Activated CD4-positive, alpha-beta T cell treated with anti-CD3 and anti-CD28 coated beads for 36 hours (primary cell): ENCODE measurements at regions not wholly inside any gene's neighbourhood (a gene's known extent, or its start where the extent isn't known, plus 50 kb on each side); places are given as distances from the start of the nearest gene placed in this dataset.

Experiments
- ATAC-seq: fragments of 200-7000 bp; cut with Tn5 transposase; one replicate; pipeline ENCODE4 v1.10.0; 2021; ENCODE audit warnings: mild to moderate bottlenecking, moderate library complexity
- CTCF ChIA-PET: fragments of 350-600 bp; sonication (Branson Sonifier 250); formaldehyde crosslinking; loops from one replicate; lab custom pipeline; 2021; ENCODE audit warnings: antibody characterized with exemption; lab: Charles Lee
- POLR2A ChIA-PET: fragments of 350-600 bp; sonication (Branson Sonifier 250); formaldehyde crosslinking; loops from one replicate; lab custom pipeline; 2021; ENCODE audit warnings: antibody characterized with exemption, inconsistent platforms; lab: Charles Lee
- DNase-seq: peaks from one replicate; pipeline ENCODE4 v3.0.0-alpha.2; 2020
- H3K27ac Mint-ChIP-seq: one replicate; pipeline ENCODE4 v1.8.0; 2021; ENCODE audit warnings: mixed read lengths
- H3K27me3 Mint-ChIP-seq: one replicate; pipeline ENCODE4 v1.8.0; 2021; ENCODE audit warnings: mixed read lengths
- H3K36me3 Mint-ChIP-seq: one replicate; pipeline ENCODE4 v1.8.0; 2021; ENCODE audit warnings: low read depth, mixed read lengths
- H3K4me1 Mint-ChIP-seq: one replicate; pipeline ENCODE4 v1.8.0; 2021; ENCODE audit warnings: mixed read lengths
- H3K4me3 Mint-ChIP-seq: one replicate; pipeline ENCODE4 v1.8.0; 2021; ENCODE audit warnings: mild to moderate bottlenecking, moderate library complexity, mixed read lengths
- H3K9me3 Mint-ChIP-seq: one replicate; pipeline ENCODE4 v1.8.0; 2021; ENCODE audit warnings: low read depth, mixed read lengths
- intact Hi-C, 2 experiments: fragments of 100-400 bp; cut with DNase I in 1 of 2; cut with micrococcal nuclease in 1 of 2; formaldehyde crosslinking; loops; one replicate each; pipeline versions ENCODE4 v1.14.2 to v1.15.1; 2022 to 2024; cut with DNase I, micrococcal nuclease

DNA sequence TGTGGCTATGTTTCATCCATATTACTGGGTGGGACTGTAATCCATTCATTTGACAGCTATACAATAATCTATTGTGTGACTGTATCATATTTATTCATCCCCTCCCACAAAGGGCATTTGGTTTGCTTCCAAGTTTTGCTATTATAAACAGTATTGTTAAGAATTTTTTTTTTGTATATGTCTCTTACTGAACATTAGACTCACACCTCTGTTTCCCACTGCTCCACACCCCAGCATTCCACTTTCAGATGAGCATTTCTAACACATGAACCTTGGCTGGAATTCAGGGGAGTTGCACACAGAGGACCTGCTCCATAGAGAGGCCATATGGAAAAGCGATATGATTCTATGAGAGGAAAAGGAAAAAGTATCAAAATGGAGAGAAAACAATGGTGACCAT is 81.6 kb upstream of the DKK2 start:
- intact Hi-C loops, result no loop called here
- DNase-seq (no peak), ATAC-seq (no peak)
- Mint-ChIP-seq H3K9me3 (no peaks in the 10 kb centered on the region), H3K27me3 (no peaks in the 10 kb centered on the region), H3K4me1 (no peaks in the 10 kb centered on the region), H3K27ac (no peak overlapping the region), H3K4me3 (no peak overlapping the region), H3K36me3 (no peaks in the 10 kb centered on the region)
- POLR2A ChIA-PET, result no interaction called here
- CTCF ChIA-PET, result no interaction called here

GRCh38 chr4:107115185-107115847 is 79.2 kb upstream of the DKK2 start:
- intact Hi-C loops, result no loop called here
- H3K4me1 Mint-ChIP-seq, result no peaks in the 10 kb centered on the region
- ChIA-PET POLR2A (no interaction called here), CTCF (no interaction called here)
- peaks cover 1% of the 10 kb centered on the region for H3K27me3 Mint-ChIP-seq
- H3K4me3 Mint-ChIP-seq, result no peak overlapping the region
- DNase-seq (no peak), ATAC-seq (no peak)
- no peak overlapping the region for H3K27ac Mint-ChIP-seq
- no peaks in the 10 kb centered on the region for H3K36me3 Mint-ChIP-seq
- peaks cover 1% of the 10 kb centered on the region for H3K9me3 Mint-ChIP-seq

DNA sequence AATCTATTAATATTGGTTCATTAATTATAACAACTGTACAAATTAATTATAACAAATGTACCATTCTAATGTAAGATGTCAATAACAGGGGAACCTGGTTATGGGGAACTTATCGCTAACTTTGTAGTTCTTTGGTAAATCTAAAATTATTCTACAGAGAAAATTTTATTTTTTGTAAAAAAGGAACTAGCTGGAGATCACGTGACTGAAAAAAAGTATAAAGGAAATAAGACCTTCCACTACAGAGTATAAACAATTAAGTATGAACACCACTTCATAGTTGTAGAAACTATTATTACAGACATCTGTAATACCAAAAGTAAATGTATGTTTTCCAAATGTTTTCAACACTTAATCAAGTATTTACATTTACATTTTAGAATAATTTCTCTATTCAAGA is 77.9 kb upstream of the DKK2 start:
- Mint-ChIP-seq H3K27me3 (peaks cover 1% of the 10 kb centered on the region), H3K27ac (no peak overlapping the region), H3K4me1 (no peaks in the 10 kb centered on the region), H3K36me3 (no peaks in the 10 kb centered on the region), H3K4me3 (no peak overlapping the region), H3K9me3 (peaks cover 3% of the 10 kb centered on the region)
- ATAC-seq (no peak), DNase-seq (no peak)
- intact Hi-C loops, result no loop called here
- ChIA-PET CTCF (no interaction called here), POLR2A (no interaction called here)

DNA sequence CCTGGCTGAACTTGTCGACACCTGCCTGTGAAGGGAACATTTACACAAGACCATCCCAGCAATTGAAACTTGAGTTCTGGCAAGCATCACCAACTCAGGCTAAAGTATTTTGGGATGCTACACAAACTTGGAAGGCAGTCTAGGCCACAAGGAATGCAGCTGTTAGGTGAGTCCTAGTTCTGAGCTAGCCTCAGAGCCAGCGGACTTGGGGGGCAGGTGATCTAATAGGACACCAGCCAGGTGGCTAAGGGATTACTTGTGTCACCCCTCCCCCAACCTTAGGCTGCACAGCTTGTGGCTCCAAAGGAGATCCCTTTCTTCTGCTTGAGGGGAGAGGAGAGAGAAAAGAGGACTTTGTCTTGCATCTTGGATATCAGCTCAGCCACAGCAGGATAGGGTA is 62.3 kb upstream of the DKK2 start:
- DNase-seq (no peak), ATAC-seq (no peak)
- CTCF ChIA-PET, result no interaction called here
- intact Hi-C loops, result no loop called here
- H3K4me1 Mint-ChIP-seq, result no peaks in the 10 kb centered on the region
- no peak overlapping the region for H3K4me3 Mint-ChIP-seq
- no peak overlapping the region for H3K27ac Mint-ChIP-seq
- H3K9me3 Mint-ChIP-seq, result no peaks in the 10 kb centered on the region
- H3K27me3 Mint-ChIP-seq, result peaks cover 2% of the 10 kb centered on the region
- POLR2A ChIA-PET, result no interaction called here
- no peaks in the 10 kb centered on the region for H3K36me3 Mint-ChIP-seq

- Mint-ChIP-seq H3K27ac (no peak overlapping the region), H3K4me1 (no peaks in the 10 kb centered on the region), H3K9me3 (no peaks in the 10 kb centered on the region), H3K27me3 (no peaks in the 10 kb centered on the region), H3K4me3 (no peak overlapping the region), H3K36me3 (no peaks in the 10 kb centered on the region)
- intact Hi-C loops, result no loop called here
- POLR2A ChIA-PET, result no interaction called here
- ATAC-seq (no peak), DNase-seq (no peak)
- CTCF ChIA-PET, result interaction anchor here (0.7 kb wide), 1 partner anchor 779 kb away, joined by 3 read pairs; no protein-coding TSS in a partner anchor
Measured at GRCh38 chr4:107094976-107095375, 58.9 kb upstream of the DKK2 start.

- ATAC-seq (peak; percentile 39), DNase-seq (no peak)
- CTCF ChIA-PET, result no interaction called here
- Mint-ChIP-seq H3K27ac (no peak overlapping the region), H3K4me1 (no peaks in the 10 kb centered on the region), H3K4me3 (no peak overlapping the region), H3K9me3 (no peaks in the 10 kb centered on the region), H3K36me3 (no peaks in the 10 kb centered on the region), H3K27me3 (no peaks in the 10 kb centered on the region)
- intact Hi-C loops, result no loop called here
- POLR2A ChIA-PET, result no interaction called here
Measured at GRCh38 chr4:107094332-107094731, 58.2 kb upstream of the DKK2 start.
